ENCODE measurements at regions not wholly inside any gene's neighbourhood (a gene's known extent, or its start where the extent isn't known, plus 50 kb on each side); places are given as distances from the start of the nearest gene placed in this dataset.

GRCh38 chr6:95309545-95309944 lies 267.8 kb upstream of the MANEA start:
- Mint-ChIP-seq H3K27me3 (no peaks in the 10 kb centered on the region), H3K27ac (no peak overlapping the region), H3K4me1 (no peaks in the 10 kb centered on the region), H3K4me3 (no peak overlapping the region), H3K9me3 (no peaks in the 10 kb centered on the region), H3K36me3 (no peaks in the 10 kb centered on the region)
- DNase-seq = no peak
- CTCF ChIA-PET = no interaction called here

GRCh38 chr6:95318137-95318536 lies 259.2 kb upstream of the MANEA start:
- CTCF ChIA-PET = no interaction called here
- Mint-ChIP-seq H3K4me3 (no peak overlapping the region), H3K36me3 (no peaks in the 10 kb centered on the region)

GRCh38 chr6:95321126-95321525 lies 256.2 kb upstream of the MANEA start:
- CTCF ChIA-PET = no interaction called here
- DNase-seq = no peak
- Mint-ChIP-seq H3K9me3 (no peaks in the 10 kb centered on the region), H3K4me1 (no peaks in the 10 kb centered on the region), H3K27me3 (no peaks in the 10 kb centered on the region), H3K36me3 (no peaks in the 10 kb centered on the region), H3K4me3 (no peak overlapping the region), H3K27ac (no peak overlapping the region)

More at GRCh38 chr6:95318137-95318536, 259.2 kb upstream of the MANEA start:
- no peak for DNase-seq
- no peaks in the 10 kb centered on the region for H3K4me1 Mint-ChIP-seq
- H3K9me3 Mint-ChIP-seq = no peaks in the 10 kb centered on the region
- no peak overlapping the region for H3K27ac Mint-ChIP-seq
- H3K27me3 Mint-ChIP-seq = no peaks in the 10 kb centered on the region

- Mint-ChIP-seq H3K27ac (no peak overlapping the region), H3K4me1 (no peaks in the 10 kb centered on the region), H3K27me3 (no peaks in the 10 kb centered on the region), H3K9me3 (no peaks in the 10 kb centered on the region), H3K4me3 (no peak overlapping the region), H3K36me3 (no peaks in the 10 kb centered on the region)
- CTCF ChIA-PET = no interaction called here
- no peak for DNase-seq
Observed at GRCh38 chr6:95325916-95326315, 251.4 kb upstream of the MANEA start.

GRCh38 chr6:95328231-95328630 lies 249.1 kb upstream of the MANEA start:
- CTCF ChIA-PET = no interaction called here
- Mint-ChIP-seq H3K9me3 (no peaks in the 10 kb centered on the region), H3K4me3 (no peak overlapping the region), H3K27ac (no peak overlapping the region), H3K4me1 (no peaks in the 10 kb centered on the region), H3K27me3 (no peaks in the 10 kb centered on the region), H3K36me3 (no peaks in the 10 kb centered on the region)
- DNase-seq = no peak

GRCh38 chr6:95352064-95352795 lies 225.1 kb upstream of the MANEA start:
- CTCF ChIA-PET = no interaction called here
- Mint-ChIP-seq H3K4me1 (no peaks in the 10 kb centered on the region), H3K4me3 (no peak overlapping the region), H3K9me3 (peaks cover 2% of the 10 kb centered on the region), H3K36me3 (no peaks in the 10 kb centered on the region), H3K27ac (no peak overlapping the region), H3K27me3 (no peaks in the 10 kb centered on the region)
- no peak for DNase-seq

GRCh38 chr6:95354551-95354950 lies 222.8 kb upstream of the MANEA start:
- Mint-ChIP-seq H3K36me3 (no peaks in the 10 kb centered on the region), H3K27me3 (no peaks in the 10 kb centered on the region), H3K9me3 (peaks cover 2% of the 10 kb centered on the region), H3K4me3 (no peak overlapping the region), H3K4me1 (no peaks in the 10 kb centered on the region), H3K27ac (no peak overlapping the region)
- CTCF ChIA-PET = no interaction called here
- no peak for DNase-seq

- H3K4me1 Mint-ChIP-seq = no peaks in the 10 kb centered on the region
- no peaks in the 10 kb centered on the region for H3K27me3 Mint-ChIP-seq
- H3K36me3 Mint-ChIP-seq = no peaks in the 10 kb centered on the region
- no peak for DNase-seq
- H3K4me3 Mint-ChIP-seq = no peak overlapping the region
- CTCF ChIA-PET = no interaction called here
- no peak overlapping the region for H3K27ac Mint-ChIP-seq
- H3K9me3 Mint-ChIP-seq = peaks cover 2% of the 10 kb centered on the region
Observed at GRCh38 chr6:95357380-95358020, 219.8 kb upstream of the MANEA start.

- Mint-ChIP-seq H3K4me1 (no peaks in the 10 kb centered on the region), H3K9me3 (no peaks in the 10 kb centered on the region), H3K27ac (no peak overlapping the region), H3K4me3 (no peak overlapping the region), H3K36me3 (no peaks in the 10 kb centered on the region), H3K27me3 (no peaks in the 10 kb centered on the region)
- DNase-seq = no peak
- CTCF ChIA-PET = no interaction called here
Observed at GRCh38 chr6:95364016-95364604, 213.2 kb upstream of the MANEA start.

- no peaks in the 10 kb centered on the region for H3K27me3 Mint-ChIP-seq
- H3K27ac Mint-ChIP-seq = no peak overlapping the region
- H3K9me3 Mint-ChIP-seq = no peaks in the 10 kb centered on the region
- H3K36me3 Mint-ChIP-seq = no peaks in the 10 kb centered on the region
- DNase-seq = no peak
- no peaks in the 10 kb centered on the region for H3K4me1 Mint-ChIP-seq
- no peak overlapping the region for H3K4me3 Mint-ChIP-seq
- CTCF ChIA-PET = no interaction called here
Observed at GRCh38 chr6:95365454-95365853, 211.9 kb upstream of the MANEA start.

- H3K27me3 Mint-ChIP-seq = no peaks in the 10 kb centered on the region
- H3K4me1 Mint-ChIP-seq = no peaks in the 10 kb centered on the region
- DNase-seq = no peak
- CTCF ChIA-PET = no interaction called here
- no peaks in the 10 kb centered on the region for H3K9me3 Mint-ChIP-seq
- no peak overlapping the region for H3K27ac Mint-ChIP-seq
- H3K4me3 Mint-ChIP-seq = no peak overlapping the region
- no peaks in the 10 kb centered on the region for H3K36me3 Mint-ChIP-seq
Observed at GRCh38 chr6:95366414-95366813, 210.9 kb upstream of the MANEA start.

GRCh38 chr6:95383878-95384277 lies 193.5 kb upstream of the MANEA start:
- Mint-ChIP-seq H3K9me3 (no peaks in the 10 kb centered on the region), H3K4me3 (no peak overlapping the region), H3K27ac (no peak overlapping the region), H3K27me3 (no peaks in the 10 kb centered on the region), H3K36me3 (no peaks in the 10 kb centered on the region), H3K4me1 (no peaks in the 10 kb centered on the region)
- no peak for DNase-seq
- CTCF ChIA-PET = no interaction called here

- no peaks in the 10 kb centered on the region for H3K4me1 Mint-ChIP-seq
- no peak overlapping the region for H3K4me3 Mint-ChIP-seq
- H3K27me3 Mint-ChIP-seq = no peaks in the 10 kb centered on the region
- no peak overlapping the region for H3K27ac Mint-ChIP-seq
- no peak for DNase-seq
- CTCF ChIA-PET = no interaction called here
- no peaks in the 10 kb centered on the region for H3K36me3 Mint-ChIP-seq
- H3K9me3 Mint-ChIP-seq = no peaks in the 10 kb centered on the region
Observed at GRCh38 chr6:95384988-95385387, 192.3 kb upstream of the MANEA start.

GRCh38 chr6:95387845-95388244 lies 189.5 kb upstream of the MANEA start:
- Mint-ChIP-seq H3K27ac (no peak overlapping the region), H3K36me3 (no peaks in the 10 kb centered on the region), H3K9me3 (no peaks in the 10 kb centered on the region), H3K27me3 (no peaks in the 10 kb centered on the region), H3K4me1 (no peaks in the 10 kb centered on the region), H3K4me3 (no peak overlapping the region)
- DNase-seq = no peak
- CTCF ChIA-PET = no interaction called here

GRCh38 chr6:95404777-95405176 lies 172.6 kb upstream of the MANEA start:
- Mint-ChIP-seq H3K27ac (no peak overlapping the region), H3K36me3 (no peaks in the 10 kb centered on the region), H3K4me3 (no peak overlapping the region), H3K9me3 (no peaks in the 10 kb centered on the region), H3K27me3 (no peaks in the 10 kb centered on the region), H3K4me1 (no peaks in the 10 kb centered on the region)
- DNase-seq = no peak
- CTCF ChIA-PET = no interaction called here
